Fibroblast of the aortic adventitia (primary cell): ENCODE measurements at regions not wholly inside any gene's neighbourhood (a gene's known extent, or its start where the extent isn't known, plus 50 kb on each side); places are given as distances from the start of the nearest gene placed in this dataset. TPM values are rescaled to one million over a fixed set of nuclear protein-coding genes. Genes with fewer than 3 reads are reported as not detected.

Experiments
- DNase-seq: peaks from one replicate; pipeline ENCODE4 v3.0.0-alpha.2; 2010; ENCODE audit warnings: low read depth
- H3K4me3 ChIP-seq: 2 replicates; pipeline ENCODE4 v1.5.1; 2011; ENCODE audit warnings: low read depth, mild to moderate bottlenecking, control low read depth, low read length, moderate library complexity
- small RNA-seq: library from RNA; depleted of rRNA; stranded (forward); fragments of <200 nt; gene quantifications from one replicate; pipeline ENCODE3, GENCODE V24; 2012
- TF ChIP-seq, protein P1 (sequence below): IDR thresholded peaks from 2 replicates; pipeline ENCODE4 v1.5.1; 2011; ENCODE audit warnings: mild to moderate bottlenecking, low read length, control low read depth, inconsistent platforms; ENCODE audit not compliant: insufficient read depth

DNA sequence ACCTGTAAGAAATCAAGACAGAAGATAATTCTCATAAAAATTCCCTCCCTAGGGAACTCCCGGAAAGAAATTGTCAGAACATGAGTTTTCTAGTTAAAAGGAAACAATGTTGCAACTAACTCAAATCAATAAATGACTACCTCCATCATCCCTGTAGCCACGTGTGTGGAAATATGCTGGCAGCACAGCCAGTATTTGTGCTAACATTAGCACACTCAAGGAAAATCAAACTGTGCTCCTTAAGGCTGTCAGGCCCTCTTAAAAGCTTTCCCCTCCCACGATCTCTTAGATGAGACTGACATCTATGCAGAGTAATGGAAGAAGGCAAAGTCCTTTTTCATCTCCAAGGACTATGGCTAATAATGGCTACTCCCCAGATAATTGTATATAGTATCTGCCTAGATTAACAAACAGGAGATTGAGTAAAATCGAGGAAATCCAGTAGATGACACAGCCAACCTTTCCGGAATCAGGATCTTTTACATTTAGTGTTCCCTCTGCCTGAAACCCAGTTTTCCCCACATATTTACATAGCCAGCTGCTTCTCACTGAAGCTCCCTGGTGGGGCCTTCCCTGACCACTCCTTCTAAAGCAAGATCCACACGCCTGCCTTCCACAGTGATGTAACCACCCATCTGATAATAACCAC is 50.9 kb upstream of the NR5A2 start:
- TF ChIP-seq, protein P1, sequence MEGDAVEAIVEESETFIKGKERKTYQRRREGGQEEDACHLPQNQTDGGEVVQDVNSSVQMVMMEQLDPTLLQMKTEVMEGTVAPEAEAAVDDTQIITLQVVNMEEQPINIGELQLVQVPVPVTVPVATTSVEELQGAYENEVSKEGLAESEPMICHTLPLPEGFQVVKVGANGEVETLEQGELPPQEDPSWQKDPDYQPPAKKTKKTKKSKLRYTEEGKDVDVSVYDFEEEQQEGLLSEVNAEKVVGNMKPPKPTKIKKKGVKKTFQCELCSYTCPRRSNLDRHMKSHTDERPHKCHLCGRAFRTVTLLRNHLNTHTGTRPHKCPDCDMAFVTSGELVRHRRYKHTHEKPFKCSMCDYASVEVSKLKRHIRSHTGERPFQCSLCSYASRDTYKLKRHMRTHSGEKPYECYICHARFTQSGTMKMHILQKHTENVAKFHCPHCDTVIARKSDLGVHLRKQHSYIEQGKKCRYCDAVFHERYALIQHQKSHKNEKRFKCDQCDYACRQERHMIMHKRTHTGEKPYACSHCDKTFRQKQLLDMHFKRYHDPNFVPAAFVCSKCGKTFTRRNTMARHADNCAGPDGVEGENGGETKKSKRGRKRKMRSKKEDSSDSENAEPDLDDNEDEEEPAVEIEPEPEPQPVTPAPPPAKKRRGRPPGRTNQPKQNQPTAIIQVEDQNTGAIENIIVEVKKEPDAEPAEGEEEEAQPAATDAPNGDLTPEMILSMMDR = no peak
- no peak overlapping the region for H3K4me3 ChIP-seq
- DNase-seq = peak; percentile 8

Small RNAs in the stretch of these regions (small RNA-seq; reads per million reads assigned to genes)
- gene MIR181A1 (578 reads per million, percentile 99 among the genes with 10 or more reads in this experiment), gene MIR181B1 (56.5 reads per million, percentile 97 among the genes with 10 or more reads in this experiment), gene RNU6-778P (not detected)
